H7 (cell line): ENCODE measurements at regions not wholly inside any gene's neighbourhood (a gene's known extent, or its start where the extent isn't known, plus 50 kb on each side); places are given as distances from the start of the nearest gene placed in this dataset.
"Not testable (repeated sequence)": the region's sequence is repeated elsewhere in the genome, so short reads cannot be mapped to it uniquely, and the experiment has no call there.

ENCODE experiments used
- DNase-seq: peaks from one replicate; pipeline ENCODE4 v3.0.0; 2012
- H3K27me3 ChIP-seq: 2 replicates; pipeline ENCODE4 v1.6.0; 2011; ENCODE audit warnings: mild to moderate bottlenecking, low read length; ENCODE audit not compliant: control insufficient read depth, insufficient read depth
- H3K36me3 ChIP-seq: replicated peaks from 2 replicates; pipeline ENCODE4 v1.5.1; 2011; ENCODE audit warnings: low read length; ENCODE audit not compliant: control insufficient read depth, insufficient read depth
- H3K4me3 ChIP-seq: 2 replicates; pipeline ENCODE4 v1.5.1; 2011; ENCODE audit warnings: low read depth, mild to moderate bottlenecking, control low read depth, low read length, moderate library complexity; ENCODE audit not compliant: insufficient read depth

GRCh38 chr2:16948710-16949109 lies 283.1 kb upstream of the CYRIA start:
- Histone ChIP-seq H3K4me3 (no peak overlapping the region), H3K36me3 (no peaks in the 10 kb centered on the region), H3K27me3 (no peaks in the 10 kb centered on the region)
- no peak for DNase-seq

- Histone ChIP-seq H3K36me3 (no peaks in the 10 kb centered on the region), H3K4me3 (no peak overlapping the region), H3K27me3 (no peaks in the 10 kb centered on the region)
- DNase-seq, result no peak
These were observed 282.4 kb upstream of the CYRIA start for GRCh38 chr2:16948053-16948452.

- DNase-seq, result no peak
- Histone ChIP-seq H3K4me3 (no peak overlapping the region), H3K36me3 (no peaks in the 10 kb centered on the region), H3K27me3 (no peaks in the 10 kb centered on the region)
These were observed 277.8 kb upstream of the CYRIA start for GRCh38 chr2:16943279-16943958.

GRCh38 chr2:16940214-16940613 lies 274.6 kb upstream of the CYRIA start:
- Histone ChIP-seq H3K36me3 (no peaks in the 10 kb centered on the region), H3K4me3 (no peak overlapping the region), H3K27me3 (no peaks in the 10 kb centered on the region)
- no peak for DNase-seq

- DNase-seq, result no peak
- H3K4me3 ChIP-seq, result no peak overlapping the region
- H3K27me3 ChIP-seq, result no peaks in the 10 kb centered on the region
- no peaks in the 10 kb centered on the region for H3K36me3 ChIP-seq
These were observed 274.1 kb upstream of the CYRIA start for GRCh38 chr2:16939771-16940170.

- no peak for DNase-seq
- Histone ChIP-seq H3K27me3 (no peaks in the 10 kb centered on the region), H3K36me3 (no peaks in the 10 kb centered on the region), H3K4me3 (no peak overlapping the region)
These were observed 267.7 kb upstream of the CYRIA start for GRCh38 chr2:16933355-16933754.

- Histone ChIP-seq H3K27me3 (no peaks in the 10 kb centered on the region), H3K36me3 (no peaks in the 10 kb centered on the region), H3K4me3 (no peak overlapping the region)
- no peak for DNase-seq
These were observed 267.2 kb upstream of the CYRIA start for GRCh38 chr2:16932826-16933225.

GRCh38 chr2:16931441-16931840 lies 265.8 kb upstream of the CYRIA start:
- Histone ChIP-seq H3K4me3 (no peak overlapping the region), H3K36me3 (no peaks in the 10 kb centered on the region), H3K27me3 (no peaks in the 10 kb centered on the region)
- no peak for DNase-seq

GRCh38 chr2:16927398-16927797 lies 261.8 kb upstream of the CYRIA start:
- no peak overlapping the region for H3K4me3 ChIP-seq
- H3K27me3 ChIP-seq, result no peaks in the 10 kb centered on the region
- H3K36me3 ChIP-seq, result no peaks in the 10 kb centered on the region
- no peak for DNase-seq

- H3K36me3 ChIP-seq, result no peaks in the 10 kb centered on the region
These were observed 259.5 kb upstream of the CYRIA start for GRCh38 chr2:16925145-16925544.

GRCh38 chr2:16915341-16915755 lies 249.7 kb upstream of the CYRIA start:
- H3K36me3 ChIP-seq, H3K4me3 ChIP-seq, H3K27me3 ChIP-seq, DNase-seq: not testable (repeated sequence)

More at GRCh38 chr2:16925145-16925544, 259.5 kb upstream of the CYRIA start:
- DNase-seq, result no peak
- no peak overlapping the region for H3K4me3 ChIP-seq
- no peaks in the 10 kb centered on the region for H3K27me3 ChIP-seq

- no peak for DNase-seq
- Histone ChIP-seq H3K27me3 (no peaks in the 10 kb centered on the region), H3K36me3 (no peaks in the 10 kb centered on the region), H3K4me3 (no peak overlapping the region)
These were observed 246.1 kb upstream of the CYRIA start for GRCh38 chr2:16911746-16912145.

GRCh38 chr2:16908656-16909055 lies 243.0 kb upstream of the CYRIA start:
- Histone ChIP-seq H3K36me3 (no peaks in the 10 kb centered on the region), H3K27me3 (no peaks in the 10 kb centered on the region), H3K4me3 (no peak overlapping the region)
- no peak for DNase-seq

- no peaks in the 10 kb centered on the region for H3K36me3 ChIP-seq
- H3K27me3 ChIP-seq, result no peaks in the 10 kb centered on the region
- H3K4me3 ChIP-seq, result no peak overlapping the region
- DNase-seq, result no peak
These were observed 242.1 kb upstream of the CYRIA start for GRCh38 chr2:16907645-16908282.

GRCh38 chr2:16905325-16905724 lies 239.7 kb upstream of the CYRIA start:
- not testable (repeated sequence) for H3K27me3 ChIP-seq, H3K36me3 ChIP-seq, DNase-seq, H3K4me3 ChIP-seq
